ENCODE measurements at regions not wholly inside any gene's neighbourhood (a gene's known extent, or its start where the extent isn't known, plus 50 kb on each side); places are given as distances from the start of the nearest gene placed in this dataset.

GRCh38 chr14:81886588-81886987, 352.9 kb upstream of the SEL1L start:
- POLR2A ChIA-PET: no interaction called here
- H3K36me3 Mint-ChIP-seq: no peaks in the 10 kb centered on the region
- H3K4me3 Mint-ChIP-seq: no peak overlapping the region
- H3K9me3 Mint-ChIP-seq: peaks cover 10% of the 10 kb centered on the region
- no peak for DNase-seq (ENCODE audit: low spot score)
- CTCF ChIA-PET: no interaction called here
- ATAC-seq: no peak
- no peak for TF ChIP-seq TP53 (CRISPR knock-in tag; IDR thresholded peaks at IDR 0.05)
- H3K27me3 Mint-ChIP-seq (ENCODE audit: low read depth): no peaks in the 10 kb centered on the region
- no peak overlapping the region for H3K27ac Mint-ChIP-seq
- H3K4me1 Mint-ChIP-seq: 0 out of 2 replicates have a peak, but pooled peaks cover 4% of the 10 kb centered on the region

- ChIA-PET POLR2A (no interaction called here), CTCF (no interaction called here)
- H3K27me3 Mint-ChIP-seq (ENCODE audit: low read depth): no peaks in the 10 kb centered on the region
- ATAC-seq: no peak
- no peak for TF ChIP-seq GTF2I (CRISPR knock-in tag; conservative IDR thresholded peaks at IDR 0.05)
- no peak for TF ChIP-seq ZNF425 (CRISPR knock-in tag; conservative IDR thresholded peaks at IDR 0.05)
- TF ChIP-seq ZNF138 (CRISPR knock-in tag; conservative IDR thresholded peaks at IDR 0.05): no peak
- no peak for TF ChIP-seq FOXP4 (CRISPR knock-in tag; IDR thresholded peaks at IDR 0.05)
- no peak for TF ChIP-seq MAX (CRISPR knock-in tag; IDR thresholded peaks at IDR 0.05)
- H3K4me3 Mint-ChIP-seq: no peak overlapping the region
- peaks cover 15% of the 10 kb centered on the region for H3K4me1 Mint-ChIP-seq
- no peaks in the 10 kb centered on the region for H3K36me3 Mint-ChIP-seq
- no peak overlapping the region for H3K27ac Mint-ChIP-seq
- H3K9me3 Mint-ChIP-seq: peaks cover 12% of the 10 kb centered on the region
- no peak for DNase-seq (ENCODE audit: low spot score)
These were observed 355.9 kb upstream of the SEL1L start for GRCh38 chr14:81889529-81889928.

- Mint-ChIP-seq H3K27ac (no peak overlapping the region), H3K4me3 (no peak overlapping the region), H3K27me3 (ENCODE audit: low read depth) (no peaks in the 10 kb centered on the region), H3K36me3 (no peaks in the 10 kb centered on the region), H3K9me3 (peaks cover 13% of the 10 kb centered on the region), H3K4me1 (peaks cover 12% of the 10 kb centered on the region)
- ATAC-seq (no peak), DNase-seq (ENCODE audit: low spot score) (no peak)
- ChIA-PET CTCF (no interaction called here), POLR2A (no interaction called here)
- TF ChIP-seq E2F1 (CRISPR knock-in tag; IDR thresholded peaks at IDR 0.05) (no peak), HMGXB4 (CRISPR knock-in tag; IDR thresholded peaks at IDR 0.05) (no peak), NFE2L1 (CRISPR knock-in tag; IDR thresholded peaks at IDR 0.05) (no peak), ZNF121 (CRISPR knock-in tag; IDR thresholded peaks at IDR 0.05) (no peak), FOXK1 (CRISPR knock-in tag; IDR thresholded peaks at IDR 0.05) (no peak), ZNF138 (CRISPR knock-in tag; conservative IDR thresholded peaks at IDR 0.05) (no peak), ZNF317 (CRISPR knock-in tag; IDR thresholded peaks at IDR 0.05; ENCODE audit: borderline replicate concordance, low read depth) (no peak), ZNF512 (CRISPR knock-in tag; IDR thresholded peaks at IDR 0.05; ENCODE audit: borderline replicate concordance) (no peak), AR (CRISPR knock-in tag; IDR thresholded peaks at IDR 0.05) (no peak), FOXJ3 (CRISPR knock-in tag; IDR thresholded peaks at IDR 0.05; ENCODE audit: borderline replicate concordance) (no peak), CTCF (IDR thresholded peaks at IDR 0.05) (no peak), ZMAT4 (CRISPR knock-in tag; IDR thresholded peaks at IDR 0.05) (no peak)
These were observed 356.4 kb upstream of the SEL1L start for GRCh38 chr14:81890020-81890419.

All from WTC11 (cell line).